Neural cell (in vitro differentiated cells): ENCODE measurements at regions not wholly inside any gene's neighbourhood (a gene's known extent, or its start where the extent isn't known, plus 50 kb on each side); places are given as distances from the start of the nearest gene placed in this dataset.
"Not testable (repeated sequence)": the region's sequence is repeated elsewhere in the genome, so short reads cannot be mapped to it uniquely, and the experiment has no call there.

ENCODE experiments used
- H2AFZ ChIP-seq: fragments of 200-600, 300-800 bp; sonication (generic), shearing (Covaris generic); 2 replicates; pipeline ENCODE4 v1.6.0; 2014; ENCODE audit warnings: low read depth, mild to moderate bottlenecking, antibody characterized with exemption, low read length, moderate library complexity
- H3F3A ChIP-seq: fragments of 200-600 bp; shearing (Covaris generic); 2 replicates; pipeline ENCODE4 v1.6.1; 2016; ENCODE audit warnings: mild to moderate bottlenecking, moderate library complexity, mixed read lengths, antibody characterized with exemption, low read length; ENCODE audit not compliant: insufficient read depth, poor library complexity, severe bottlenecking
- H3K27ac ChIP-seq: fragments of 200-600, 300-800 bp; sonication (generic), shearing (Covaris generic); 2 replicates; pipeline ENCODE4 v1.5.1; 2014; ENCODE audit warnings: mild to moderate bottlenecking, low read length, moderate library complexity
- H3K27me3 ChIP-seq: fragments of 300-800, 200-600 bp; sonication (generic), shearing (Covaris generic); 2 replicates; pipeline ENCODE4 v1.6.0; 2014; ENCODE audit warnings: mild to moderate bottlenecking, low read depth, low read length, moderate library complexity; ENCODE audit not compliant: insufficient read depth
- H3K36me3 ChIP-seq: fragments of 300-800, 200-600 bp; sonication (generic), shearing (Covaris generic); 2 replicates; pipeline ENCODE4 v1.5.1; 2014; ENCODE audit warnings: mild to moderate bottlenecking, antibody characterized with exemption, low read length, moderate library complexity; ENCODE audit not compliant: insufficient read depth
- H3K4me2 ChIP-seq: fragments of 300-800, 200-600 bp; sonication (generic), shearing (Covaris generic); 2 replicates; pipeline ENCODE4 v1.6.0; 2014; ENCODE audit warnings: mild to moderate bottlenecking, low read length
- H3K4me3 ChIP-seq: fragments of 300-800, 200-600 bp; sonication (generic), shearing (Covaris generic); 2 replicates; pipeline ENCODE4 v1.5.1; 2014; ENCODE audit warnings: mild to moderate bottlenecking, low read length, moderate library complexity
- H3K79me2 ChIP-seq: fragments of 200-600 bp; shearing (Covaris generic); replicated peaks from 2 replicates; pipeline ENCODE4 v1.6.0; 2014; ENCODE audit warnings: mild to moderate bottlenecking, low read length, moderate library complexity; ENCODE audit not compliant: insufficient read depth
- H3K9ac ChIP-seq: fragments of 300-800, 200-600 bp; sonication (generic), shearing (Covaris generic); 2 replicates; pipeline ENCODE4 v1.6.1; 2016; ENCODE audit warnings: mild to moderate bottlenecking, low read length, mixed read lengths
- H3K9me2 ChIP-seq: fragments of 200-600 bp; shearing (Covaris generic); 2 replicates; pipeline ENCODE4 v1.6.1; 2016; ENCODE audit warnings: mild to moderate bottlenecking, low read length, mixed read lengths; ENCODE audit not compliant: insufficient read depth
- H3K9me3 ChIP-seq: fragments of 200-600, 300-800 bp; sonication (generic), shearing (Covaris generic); 2 replicates; pipeline ENCODE4 v1.6.1; 2016; ENCODE audit warnings: mild to moderate bottlenecking, mixed run types, low read length, moderate library complexity, mixed read lengths
- H4K20me1 ChIP-seq: fragments of 200-600 bp; shearing (Covaris generic); 2 replicates; pipeline ENCODE4 v1.6.1; 2016; ENCODE audit warnings: mild to moderate bottlenecking, mixed run types; ENCODE audit not compliant: insufficient read depth
- EP300 ChIP-seq: fragments of 450-650 bp; conservative IDR thresholded peaks from 2 replicates; pipeline ENCODE4 v1.6.1; 2014; ENCODE audit warnings: antibody characterized with exemption, mild to moderate bottlenecking, moderate library complexity; ENCODE audit not compliant: poor library complexity, severe bottlenecking
- EZH2 ChIP-seq: fragments of 200-600, 300-800 bp; shearing (Covaris generic), sonication (generic); IDR thresholded peaks from 2 replicates; pipeline ENCODE4 v1.6.1; 2014; ENCODE audit warnings: antibody characterized with exemption, low read length, borderline replicate concordance, mild to moderate bottlenecking; ENCODE audit not compliant: insufficient read depth, poor library complexity, severe bottlenecking
- MXI1 ChIP-seq: fragments of 450-650 bp; conservative IDR thresholded peaks from 2 replicates; pipeline ENCODE4 v1.6.1; 2014; ENCODE audit warnings: antibody characterized with exemption, mild to moderate bottlenecking; ENCODE audit not compliant: poor library complexity, severe bottlenecking
- POLR2AphosphoS5 ChIP-seq: IDR thresholded peaks from 2 replicates; pipeline ENCODE4 v1.6.1; 2012
- RAD21 ChIP-seq: fragments of 450-650 bp; conservative IDR thresholded peaks from 2 replicates; pipeline ENCODE4 v1.6.1; 2014; ENCODE audit warnings: antibody characterized with exemption, mild to moderate bottlenecking, moderate library complexity
- SMC3 ChIP-seq: fragments of 450-650 bp; conservative IDR thresholded peaks from 2 replicates; pipeline ENCODE4 v1.6.1; 2014; ENCODE audit warnings: antibody characterized with exemption, mild to moderate bottlenecking, moderate library complexity; ENCODE audit not compliant: poor library complexity
- TAF1 ChIP-seq: IDR thresholded peaks from 2 replicates; pipeline ENCODE4 v1.6.1; 2012; ENCODE audit warnings: low read depth
- TF ChIP-seq, protein P1 (sequence below): fragments of 450-650 bp; IDR thresholded peaks from 2 replicates; pipeline ENCODE4 v1.5.1; 2014; ENCODE audit warnings: antibody characterized with exemption, mild to moderate bottlenecking, moderate library complexity; ENCODE audit not compliant: poor library complexity, severe bottlenecking
- TF ChIP-seq, protein P2 (sequence below): IDR thresholded peaks from 2 replicates; pipeline ENCODE4 v1.6.1; 2012; ENCODE audit warnings: borderline replicate concordance

DNA sequence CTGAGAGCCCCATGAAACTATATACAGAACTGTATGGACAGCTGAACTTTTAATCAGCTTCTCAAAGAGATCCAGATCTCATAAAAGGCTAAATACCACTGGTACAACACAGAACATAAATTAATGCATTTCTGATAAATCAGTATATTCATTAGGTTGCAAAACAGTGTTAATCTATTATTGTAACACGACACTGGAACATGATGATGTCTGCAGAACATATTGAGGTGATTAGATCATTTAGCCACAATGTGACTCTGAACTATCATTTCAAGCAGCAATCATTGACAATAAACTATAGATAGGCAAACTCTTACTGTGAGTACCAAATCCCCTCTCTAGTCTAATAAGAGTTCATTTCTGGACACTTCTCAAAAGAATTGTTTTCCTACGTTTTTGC, 50.3 kb downstream of the GASK1B start:
- Histone ChIP-seq H3K9me2 (no peaks in the 10 kb centered on the region), H4K20me1 (no peaks in the 10 kb centered on the region), H2AFZ (no peak overlapping the region), H3F3A (no peaks in the 10 kb centered on the region), H3K4me3 (no peak overlapping the region), H3K27me3 (no peaks in the 10 kb centered on the region), H3K9ac (no peak overlapping the region), H3K4me2 (no peak overlapping the region), H3K27ac (no peak overlapping the region), H3K36me3 (no peaks in the 10 kb centered on the region), H3K9me3 (no peaks in the 10 kb centered on the region), H3K79me2 (no peaks in the 10 kb centered on the region)
- TF ChIP-seq TAF1 (no peak), POLR2AphosphoS5 (no peak), MXI1 (no peak), EZH2 (no peak), EP300 (no peak), RAD21 (no peak), SMC3 (no peak)
- TF ChIP-seq, protein P1, sequence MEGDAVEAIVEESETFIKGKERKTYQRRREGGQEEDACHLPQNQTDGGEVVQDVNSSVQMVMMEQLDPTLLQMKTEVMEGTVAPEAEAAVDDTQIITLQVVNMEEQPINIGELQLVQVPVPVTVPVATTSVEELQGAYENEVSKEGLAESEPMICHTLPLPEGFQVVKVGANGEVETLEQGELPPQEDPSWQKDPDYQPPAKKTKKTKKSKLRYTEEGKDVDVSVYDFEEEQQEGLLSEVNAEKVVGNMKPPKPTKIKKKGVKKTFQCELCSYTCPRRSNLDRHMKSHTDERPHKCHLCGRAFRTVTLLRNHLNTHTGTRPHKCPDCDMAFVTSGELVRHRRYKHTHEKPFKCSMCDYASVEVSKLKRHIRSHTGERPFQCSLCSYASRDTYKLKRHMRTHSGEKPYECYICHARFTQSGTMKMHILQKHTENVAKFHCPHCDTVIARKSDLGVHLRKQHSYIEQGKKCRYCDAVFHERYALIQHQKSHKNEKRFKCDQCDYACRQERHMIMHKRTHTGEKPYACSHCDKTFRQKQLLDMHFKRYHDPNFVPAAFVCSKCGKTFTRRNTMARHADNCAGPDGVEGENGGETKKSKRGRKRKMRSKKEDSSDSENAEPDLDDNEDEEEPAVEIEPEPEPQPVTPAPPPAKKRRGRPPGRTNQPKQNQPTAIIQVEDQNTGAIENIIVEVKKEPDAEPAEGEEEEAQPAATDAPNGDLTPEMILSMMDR: no peak
- TF ChIP-seq, protein P2, sequence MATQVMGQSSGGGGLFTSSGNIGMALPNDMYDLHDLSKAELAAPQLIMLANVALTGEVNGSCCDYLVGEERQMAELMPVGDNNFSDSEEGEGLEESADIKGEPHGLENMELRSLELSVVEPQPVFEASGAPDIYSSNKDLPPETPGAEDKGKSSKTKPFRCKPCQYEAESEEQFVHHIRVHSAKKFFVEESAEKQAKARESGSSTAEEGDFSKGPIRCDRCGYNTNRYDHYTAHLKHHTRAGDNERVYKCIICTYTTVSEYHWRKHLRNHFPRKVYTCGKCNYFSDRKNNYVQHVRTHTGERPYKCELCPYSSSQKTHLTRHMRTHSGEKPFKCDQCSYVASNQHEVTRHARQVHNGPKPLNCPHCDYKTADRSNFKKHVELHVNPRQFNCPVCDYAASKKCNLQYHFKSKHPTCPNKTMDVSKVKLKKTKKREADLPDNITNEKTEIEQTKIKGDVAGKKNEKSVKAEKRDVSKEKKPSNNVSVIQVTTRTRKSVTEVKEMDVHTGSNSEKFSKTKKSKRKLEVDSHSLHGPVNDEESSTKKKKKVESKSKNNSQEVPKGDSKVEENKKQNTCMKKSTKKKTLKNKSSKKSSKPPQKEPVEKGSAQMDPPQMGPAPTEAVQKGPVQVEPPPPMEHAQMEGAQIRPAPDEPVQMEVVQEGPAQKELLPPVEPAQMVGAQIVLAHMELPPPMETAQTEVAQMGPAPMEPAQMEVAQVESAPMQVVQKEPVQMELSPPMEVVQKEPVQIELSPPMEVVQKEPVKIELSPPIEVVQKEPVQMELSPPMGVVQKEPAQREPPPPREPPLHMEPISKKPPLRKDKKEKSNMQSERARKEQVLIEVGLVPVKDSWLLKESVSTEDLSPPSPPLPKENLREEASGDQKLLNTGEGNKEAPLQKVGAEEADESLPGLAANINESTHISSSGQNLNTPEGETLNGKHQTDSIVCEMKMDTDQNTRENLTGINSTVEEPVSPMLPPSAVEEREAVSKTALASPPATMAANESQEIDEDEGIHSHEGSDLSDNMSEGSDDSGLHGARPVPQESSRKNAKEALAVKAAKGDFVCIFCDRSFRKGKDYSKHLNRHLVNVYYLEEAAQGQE: no peak

DNA sequence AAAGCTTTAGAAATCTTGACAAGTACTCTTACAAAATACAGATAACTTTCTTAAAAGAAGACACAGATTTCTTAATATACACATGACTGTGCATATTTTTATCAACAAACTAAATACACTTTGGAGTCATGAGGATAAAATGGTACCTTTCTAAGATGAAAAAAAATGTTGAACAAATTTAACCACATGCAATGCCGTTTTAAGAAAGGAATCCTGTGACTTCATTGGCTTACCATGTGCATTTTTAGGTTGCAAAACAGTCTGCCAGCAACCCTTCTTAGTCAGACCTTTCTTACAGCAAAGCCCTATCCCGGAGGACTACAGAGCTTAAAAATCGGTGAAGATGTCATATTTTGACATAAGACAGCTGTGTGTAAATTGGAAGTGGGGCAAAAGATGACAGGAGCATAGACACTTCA, 51.7 kb downstream of the GASK1B start:
- Histone ChIP-seq H3F3A (no peaks in the 10 kb centered on the region), H3K9ac (no peak overlapping the region), H4K20me1 (no peaks in the 10 kb centered on the region), H3K9me2 (no peaks in the 10 kb centered on the region), H3K27ac (no peak overlapping the region), H3K27me3 (no peaks in the 10 kb centered on the region), H3K9me3 (no peaks in the 10 kb centered on the region), H2AFZ (no peak overlapping the region), H3K4me3 (no peak overlapping the region), H3K4me2 (no peak overlapping the region), H3K79me2 (no peaks in the 10 kb centered on the region), H3K36me3 (no peaks in the 10 kb centered on the region)
- TF ChIP-seq EP300 (no peak), POLR2AphosphoS5 (no peak), RAD21 (no peak), EZH2 (no peak), SMC3 (no peak), TAF1 (no peak), MXI1 (no peak)
- TF ChIP-seq, protein P2: no peak
- TF ChIP-seq, protein P1: no peak

DNA sequence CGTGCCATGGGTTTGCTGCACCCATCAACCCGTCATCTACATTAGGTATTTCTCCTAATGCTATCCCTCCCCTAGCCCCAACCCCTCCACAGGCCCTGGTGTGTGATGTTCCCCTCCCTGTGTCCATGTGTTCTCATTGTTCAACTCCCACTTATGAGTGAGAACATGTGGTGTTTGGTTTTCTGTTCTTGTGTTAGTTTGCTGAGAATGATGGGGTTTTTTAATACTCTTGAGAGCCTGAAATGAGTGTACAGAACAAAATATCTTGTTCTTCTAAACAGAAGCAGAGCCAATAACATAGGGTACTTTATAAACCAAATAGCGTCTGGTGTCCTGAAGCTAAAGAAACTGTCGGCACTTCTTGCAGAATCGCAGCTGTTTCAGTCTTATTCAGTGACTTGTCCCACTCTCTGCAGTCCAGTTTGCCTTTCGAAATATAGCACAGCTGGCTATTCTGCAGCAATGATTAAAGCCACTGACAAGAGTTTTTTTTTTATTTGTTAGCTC, 52.1 kb downstream of the GASK1B start:
- not testable (repeated sequence) for H4K20me1 ChIP-seq, H3K36me3 ChIP-seq, H3K4me3 ChIP-seq, H3K9ac ChIP-seq, H3F3A ChIP-seq, H3K27me3 ChIP-seq, H3K9me2 ChIP-seq, H3K4me2 ChIP-seq, H2AFZ ChIP-seq, H3K79me2 ChIP-seq, H3K9me3 ChIP-seq, H3K27ac ChIP-seq
